Uterus (tissue), 2 donors: ENCODE measurements at regions not wholly inside any gene's neighbourhood (a gene's known extent, or its start where the extent isn't known, plus 50 kb on each side); places are given as distances from the start of the nearest gene placed in this dataset.

ENCODE experiments used
- POLR2A ChIP-seq, 2 donors: fragments of 450-650 bp; IDR thresholded peaks; one replicate each; pipeline ENCODE4 v1.6.1; 2016; ENCODE audit warnings: antibody characterized with exemption in 2 of 2, mild to moderate bottlenecking in 1 of 2, moderate library complexity in 1 of 2
- TF ChIP-seq, protein P1 (sequence below), 4 experiments: fragments of 200-600 bp in 2 of 4; fragments of 450-650 bp in 2 of 4; sonication (generic) in 2 of 4; IDR thresholded peaks; one replicate each; pipeline ENCODE4 v1.5.1; 2016 to 2019; ENCODE audit warnings: antibody characterized with exemption in 4 of 4, mild to moderate bottlenecking in 2 of 4, moderate library complexity in 1 of 4

GRCh38 chr10:43943818-43944360 lies 295.2 kb upstream of the ZNF32 start:
- TF ChIP-seq, protein P1, sequence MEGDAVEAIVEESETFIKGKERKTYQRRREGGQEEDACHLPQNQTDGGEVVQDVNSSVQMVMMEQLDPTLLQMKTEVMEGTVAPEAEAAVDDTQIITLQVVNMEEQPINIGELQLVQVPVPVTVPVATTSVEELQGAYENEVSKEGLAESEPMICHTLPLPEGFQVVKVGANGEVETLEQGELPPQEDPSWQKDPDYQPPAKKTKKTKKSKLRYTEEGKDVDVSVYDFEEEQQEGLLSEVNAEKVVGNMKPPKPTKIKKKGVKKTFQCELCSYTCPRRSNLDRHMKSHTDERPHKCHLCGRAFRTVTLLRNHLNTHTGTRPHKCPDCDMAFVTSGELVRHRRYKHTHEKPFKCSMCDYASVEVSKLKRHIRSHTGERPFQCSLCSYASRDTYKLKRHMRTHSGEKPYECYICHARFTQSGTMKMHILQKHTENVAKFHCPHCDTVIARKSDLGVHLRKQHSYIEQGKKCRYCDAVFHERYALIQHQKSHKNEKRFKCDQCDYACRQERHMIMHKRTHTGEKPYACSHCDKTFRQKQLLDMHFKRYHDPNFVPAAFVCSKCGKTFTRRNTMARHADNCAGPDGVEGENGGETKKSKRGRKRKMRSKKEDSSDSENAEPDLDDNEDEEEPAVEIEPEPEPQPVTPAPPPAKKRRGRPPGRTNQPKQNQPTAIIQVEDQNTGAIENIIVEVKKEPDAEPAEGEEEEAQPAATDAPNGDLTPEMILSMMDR (IDR thresholded peaks at IDR 0.05): no peak
- TF ChIP-seq POLR2A (IDR thresholded peaks at IDR 0.05): no peak
